IMR-90 (cell line): ENCODE measurements at regions not wholly inside any gene's neighbourhood (a gene's known extent, or its start where the extent isn't known, plus 50 kb on each side); places are given as distances from the start of the nearest gene placed in this dataset.

Source experiments
- ATAC-seq: fragments of 200-7000 bp; cut with Tn5 transposase; 2 replicates; pipeline ENCODE4 v1.9.1; 2020; ENCODE audit warnings: low read depth, mild to moderate bottlenecking, moderate library complexity
- BruUV-seq: library from RNA; stranded (reverse); fragments of 400-500 nt; replicated peaks from 2 replicates; lab custom pipeline; 2021; lab: Mats Ljungman, UMichigan
- CTCF ChIA-PET: fragments of 300-600 bp; formaldehyde crosslinking; extraction: SDS; loops from one replicate; lab custom pipeline; 2021; ENCODE audit warnings: antibody characterized with exemption; lab: Yijun Ruan, JAX
- POLR2A ChIA-PET: fragments of 300-600 bp; sonication (Branson Sonifier 250); formaldehyde crosslinking; loops from one replicate; lab custom pipeline; 2022; ENCODE audit warnings: antibody characterized with exemption; ENCODE audit not compliant: unreplicated experiment; lab: Charles Lee
- DNase-seq: peaks from one replicate; pipeline ENCODE4 v3.0.0; 2013
- H2AFZ ChIP-seq: replicated peaks from 2 replicates; pipeline ENCODE3; 2013; ENCODE audit warnings: low read length, mild to moderate bottlenecking; ENCODE audit not compliant: poor library complexity
- H2AK5ac ChIP-seq: 2 replicates; pipeline ENCODE4 v1.6.1; 2013; ENCODE audit warnings: low read depth, low read length, inconsistent platforms
- H2AK9ac ChIP-seq: replicated peaks from 2 replicates; pipeline ENCODE3; 2013; ENCODE audit warnings: mild to moderate bottlenecking, low read depth, low read length, moderate library complexity; ENCODE audit not compliant: poor library complexity
- H2BK120ac ChIP-seq: 2 replicates; pipeline ENCODE4 v1.6.1; 2013; ENCODE audit warnings: low read depth, low read length, inconsistent platforms
- H2BK15ac ChIP-seq: 3 replicates; pipeline ENCODE4 v1.6.1; 2013; ENCODE audit warnings: low read depth, low read length, inconsistent platforms
- H2BK20ac ChIP-seq: 2 replicates; pipeline ENCODE4 v1.6.1; 2013; ENCODE audit warnings: low read depth, mild to moderate bottlenecking, inconsistent platforms, low read length, moderate library complexity
- H2BK5ac ChIP-seq: 2 replicates; pipeline ENCODE4 v1.6.1; 2013; ENCODE audit warnings: mild to moderate bottlenecking, low read depth, low read length, inconsistent platforms; ENCODE audit not compliant: poor library complexity, severe bottlenecking
- H3K14ac ChIP-seq: replicated peaks from 2 replicates; pipeline ENCODE4 v1.6.1; 2013; ENCODE audit warnings: low read depth, low read length, inconsistent platforms
- H3K18ac ChIP-seq: 2 replicates; pipeline ENCODE4 v1.6.1; 2013; ENCODE audit warnings: low read depth, low read length, control low read depth
- H3K23ac ChIP-seq: 2 replicates; pipeline ENCODE4 v1.6.1; 2013; ENCODE audit warnings: low read depth, low read length, inconsistent platforms
- H3K27ac ChIP-seq: 2 replicates; pipeline ENCODE4 v1.5.1; 2013; ENCODE audit warnings: mild to moderate bottlenecking, control low read depth, low read length; ENCODE audit not compliant: insufficient read depth
- H3K27me3 ChIP-seq: 2 replicates; pipeline ENCODE4 v1.6.1; 2013; ENCODE audit warnings: low read length; ENCODE audit not compliant: control insufficient read depth, insufficient read depth
- H3K36me3 ChIP-seq: 2 replicates; pipeline ENCODE4 v1.6.1; 2013; ENCODE audit warnings: low read length, mixed read lengths; ENCODE audit not compliant: control insufficient read depth, insufficient read depth
- H3K4ac ChIP-seq: 2 replicates; pipeline ENCODE4 v1.6.1; 2013; ENCODE audit warnings: low read depth, low read length, inconsistent platforms
- H3K4me1 ChIP-seq: 2 replicates; pipeline ENCODE4 v1.6.1; 2013; ENCODE audit warnings: low read length, mixed read lengths; ENCODE audit not compliant: control insufficient read depth, insufficient read depth
- H3K4me2 ChIP-seq: 2 replicates; pipeline ENCODE4 v1.6.1; 2013; ENCODE audit warnings: low read depth, mild to moderate bottlenecking, control low read depth, low read length, moderate library complexity
- H3K4me3 ChIP-seq: 2 replicates; pipeline ENCODE4 v1.5.1; 2013; ENCODE audit warnings: low read depth, mild to moderate bottlenecking, control low read depth, low read length, moderate library complexity; ENCODE audit not compliant: insufficient read depth
- H3K56ac ChIP-seq: 2 replicates; pipeline ENCODE4 v1.6.1; 2013; ENCODE audit warnings: low read length, inconsistent platforms; ENCODE audit not compliant: insufficient read depth; ENCODE audit errors: extremely low read depth
- H3K79me1 ChIP-seq, 2 experiments: 2 replicates each; pipeline ENCODE4 v1.6.1; 2013; ENCODE audit warnings: low read length in 2 of 2, inconsistent platforms in 1 of 2, low read depth in 1 of 2
- H3K9ac ChIP-seq: 2 replicates; pipeline ENCODE4 v1.6.1; 2013; ENCODE audit warnings: low read depth, low read length, control low read depth
- H3K9me1 ChIP-seq: 2 replicates; pipeline ENCODE4 v1.6.1; 2013; ENCODE audit warnings: low read length, inconsistent platforms; ENCODE audit not compliant: insufficient read depth
- H3K9me3 ChIP-seq: 2 replicates; pipeline ENCODE4 v1.6.1; 2013; ENCODE audit warnings: low read length; ENCODE audit not compliant: control insufficient read depth, insufficient read depth
- H4K20me1 ChIP-seq: 2 replicates; pipeline ENCODE4 v1.6.1; 2013; ENCODE audit warnings: low read length, inconsistent platforms; ENCODE audit not compliant: insufficient read depth
- H4K5ac ChIP-seq: 2 replicates; pipeline ENCODE4 v1.6.1; 2013; ENCODE audit warnings: mild to moderate bottlenecking, low read depth, low read length, control low read depth
- H4K8ac ChIP-seq, 2 experiments: 2 replicates each; pipeline ENCODE4 v1.6.1; 2013; ENCODE audit warnings: low read depth in 2 of 2, low read length in 2 of 2, control low read depth in 1 of 2, inconsistent platforms in 1 of 2
- H4K91ac ChIP-seq: 2 replicates; pipeline ENCODE4 v1.6.1; 2013; ENCODE audit warnings: low read depth, low read length, inconsistent platforms; ENCODE audit not compliant: insufficient read depth
- CEBPB ChIP-seq: IDR thresholded peaks from 2 replicates; pipeline ENCODE4 v1.6.1; 2012; ENCODE audit warnings: low read depth, low read length, improper control_type of control experiment
- CTCF ChIP-seq: conservative IDR thresholded peaks from 2 replicates; pipeline ENCODE4 v1.5.1; 2012; ENCODE audit warnings: mild to moderate bottlenecking, low read depth, low read length, improper control_type of control experiment
- MAFK ChIP-seq: IDR thresholded peaks from 2 replicates; pipeline ENCODE4 v1.6.1; 2012; ENCODE audit warnings: low read depth, low read length, improper control_type of control experiment
- MXI1 ChIP-seq: IDR thresholded peaks from 2 replicates; pipeline ENCODE4 v1.6.1; 2012; ENCODE audit warnings: low read depth, mild to moderate bottlenecking, low read length, moderate library complexity, borderline replicate concordance
- NFE2L2 ChIP-seq: fragments of 150-350 bp; IDR thresholded peaks from 2 replicates; pipeline ENCODE4 v1.6.1; 2016; ENCODE audit warnings: low read depth, mild to moderate bottlenecking, low read length
- POLR2A ChIP-seq: IDR thresholded peaks from 2 replicates; pipeline ENCODE4 v1.6.1; 2012; ENCODE audit warnings: mild to moderate bottlenecking, low read depth, low read length
- RAD21 ChIP-seq: IDR thresholded peaks from 2 replicates; pipeline ENCODE4 v1.6.1; 2012; ENCODE audit warnings: low read length, improper control_type of control experiment
- SMC3 ChIP-seq: fragments of 150-350 bp; IDR thresholded peaks from 2 replicates; pipeline ENCODE4 v1.6.1; 2016; ENCODE audit warnings: low read depth, mild to moderate bottlenecking, antibody characterized with exemption, low read length, moderate library complexity
- dilution Hi-C: fragments of 300-500 bp; cut with HindIII; formaldehyde crosslinking; loops from one replicate; pipeline ENCODE4 v1.14.3; 2018; ENCODE audit warnings: low sequenced_read_pairs; ENCODE audit not compliant: unreplicated experiment
- in situ Hi-C: fragments of 300-500 bp; cut with MboI; formaldehyde crosslinking; loops from 3 replicates; pipeline ENCODE4 v1.14.3; 2019; ENCODE audit warnings: low sequenced_read_pairs, inconsistent platforms, mixed read lengths
- intact Hi-C: fragments of 100-400 bp; cut with micrococcal nuclease; formaldehyde crosslinking; loops from 2 replicates; pipeline ENCODE4 v1.10.0; 2022

- H3K27ac ChIP-seq = no peak overlapping the region
- no peak overlapping the region for H3K4me3 ChIP-seq
- H2BK20ac ChIP-seq = no peak overlapping the region
- H3K4ac ChIP-seq = no peak overlapping the region
- H3K9me1 ChIP-seq = no peaks in the 10 kb centered on the region
- peaks cover 2% of the 10 kb centered on the region; the same call in 1 of the 2 replicates for H3K4me1 ChIP-seq
- no peak overlapping the region for H4K5ac ChIP-seq
- POLR2A ChIA-PET = no interaction called here
- no peak overlapping the region for H2BK5ac ChIP-seq
- H3K4me2 ChIP-seq = no peak overlapping the region
- no peaks in the 10 kb centered on the region for H3K27me3 ChIP-seq
- no peak overlapping the region for H3K14ac ChIP-seq
- no peak overlapping the region for H3K23ac ChIP-seq
- H2AK5ac ChIP-seq = no peak overlapping the region
- H3K18ac ChIP-seq = no peak overlapping the region
- no peak overlapping the region for H3K9ac ChIP-seq
- TF ChIP-seq CTCF (no peak), MXI1 (no peak), POLR2A (no peak), RAD21 (no peak), NFE2L2 (no peak), CEBPB (no peak), MAFK (no peak), SMC3 (no peak)
- H2BK15ac ChIP-seq = no peak overlapping the region
- no peak overlapping the region for H3K56ac ChIP-seq
- CTCF ChIA-PET = interaction anchor here (1.3 kb wide), 1 partner anchor 10 kb away, joined by 3 read pairs; no protein-coding TSS in a partner anchor
- H2BK120ac ChIP-seq = no peak overlapping the region
- ATAC-seq = no peak
- H3K9me3 ChIP-seq = no peaks in the 10 kb centered on the region
- BruUV-seq = no TSS peak
- no peak overlapping the region for H4K8ac ChIP-seq
- intact Hi-C loops (no loop called here), dilution Hi-C loops (no loop called here), in situ Hi-C loops (no loop called here)
- no peaks in the 10 kb centered on the region for H3K79me1 ChIP-seq
- no peak for DNase-seq
- no peak overlapping the region for H2AK9ac ChIP-seq
- H4K91ac ChIP-seq = no peak overlapping the region
- H3K36me3 ChIP-seq = no peaks in the 10 kb centered on the region
- no peak overlapping the region for H2AFZ ChIP-seq
- no peaks in the 10 kb centered on the region for H4K20me1 ChIP-seq
These were observed 801.5 kb downstream of the NR2F1-AS1 start for GRCh38 chr5:92779536-92779935.
